ENCODE measurements at regions not wholly inside any gene's neighbourhood (a gene's known extent, or its start where the extent isn't known, plus 50 kb on each side); places are given as distances from the start of the nearest gene placed in this dataset.

DNA sequence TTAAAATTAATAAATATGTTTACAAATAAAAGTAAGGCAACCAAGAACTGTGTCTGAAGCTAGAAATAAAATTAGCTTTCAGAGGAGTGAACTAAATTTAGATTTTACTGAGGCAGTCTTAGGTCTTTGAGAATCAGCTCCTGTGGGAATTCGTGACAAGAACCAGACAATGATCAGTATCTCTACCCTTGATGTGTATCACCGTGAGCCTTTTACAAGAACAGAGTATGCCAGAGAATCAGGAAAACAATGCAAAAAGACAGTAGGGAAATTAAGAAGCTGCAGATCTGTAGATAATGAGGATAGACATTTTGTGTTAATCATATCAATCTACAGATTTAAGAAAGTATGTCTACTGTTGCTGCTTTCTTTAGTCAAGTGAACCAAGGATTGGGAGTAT lies 351.0 kb downstream of the COL11A1 start:
- TF ChIP-seq, protein P1, sequence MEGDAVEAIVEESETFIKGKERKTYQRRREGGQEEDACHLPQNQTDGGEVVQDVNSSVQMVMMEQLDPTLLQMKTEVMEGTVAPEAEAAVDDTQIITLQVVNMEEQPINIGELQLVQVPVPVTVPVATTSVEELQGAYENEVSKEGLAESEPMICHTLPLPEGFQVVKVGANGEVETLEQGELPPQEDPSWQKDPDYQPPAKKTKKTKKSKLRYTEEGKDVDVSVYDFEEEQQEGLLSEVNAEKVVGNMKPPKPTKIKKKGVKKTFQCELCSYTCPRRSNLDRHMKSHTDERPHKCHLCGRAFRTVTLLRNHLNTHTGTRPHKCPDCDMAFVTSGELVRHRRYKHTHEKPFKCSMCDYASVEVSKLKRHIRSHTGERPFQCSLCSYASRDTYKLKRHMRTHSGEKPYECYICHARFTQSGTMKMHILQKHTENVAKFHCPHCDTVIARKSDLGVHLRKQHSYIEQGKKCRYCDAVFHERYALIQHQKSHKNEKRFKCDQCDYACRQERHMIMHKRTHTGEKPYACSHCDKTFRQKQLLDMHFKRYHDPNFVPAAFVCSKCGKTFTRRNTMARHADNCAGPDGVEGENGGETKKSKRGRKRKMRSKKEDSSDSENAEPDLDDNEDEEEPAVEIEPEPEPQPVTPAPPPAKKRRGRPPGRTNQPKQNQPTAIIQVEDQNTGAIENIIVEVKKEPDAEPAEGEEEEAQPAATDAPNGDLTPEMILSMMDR (IDR thresholded peaks at IDR 0.05; ENCODE audit: poor library complexity, severe bottlenecking), result no peak
- TF ChIP-seq TAF1 (IDR thresholded peaks at IDR 0.05; ENCODE audit: low read depth) (no peak), RAD21 (conservative IDR thresholded peaks at IDR 0.05) (no peak), EZH2 (IDR thresholded peaks at IDR 0.05; ENCODE audit: borderline replicate concordance, insufficient read depth, low read length, poor library complexity, severe bottlenecking) (no peak), POLR2AphosphoS5 (IDR thresholded peaks at IDR 0.05) (no peak)

Data from neural cell (in vitro differentiated cells).